ENCODE measurements at regions not wholly inside any gene's neighbourhood (a gene's known extent, or its start where the extent isn't known, plus 50 kb on each side); places are given as distances from the start of the nearest gene placed in this dataset.
A peak's percentile ranks its signal among the peaks of the same experiment; 100 is the strongest.

- no peak overlapping the region for H3K27ac ChIP-seq
- no peaks in the 10 kb centered on the region for H3K36me3 ChIP-seq
- TF ChIP-seq POLR2A (IDR thresholded peaks at IDR 0.05) = no peak
- TF ChIP-seq, protein P1, sequence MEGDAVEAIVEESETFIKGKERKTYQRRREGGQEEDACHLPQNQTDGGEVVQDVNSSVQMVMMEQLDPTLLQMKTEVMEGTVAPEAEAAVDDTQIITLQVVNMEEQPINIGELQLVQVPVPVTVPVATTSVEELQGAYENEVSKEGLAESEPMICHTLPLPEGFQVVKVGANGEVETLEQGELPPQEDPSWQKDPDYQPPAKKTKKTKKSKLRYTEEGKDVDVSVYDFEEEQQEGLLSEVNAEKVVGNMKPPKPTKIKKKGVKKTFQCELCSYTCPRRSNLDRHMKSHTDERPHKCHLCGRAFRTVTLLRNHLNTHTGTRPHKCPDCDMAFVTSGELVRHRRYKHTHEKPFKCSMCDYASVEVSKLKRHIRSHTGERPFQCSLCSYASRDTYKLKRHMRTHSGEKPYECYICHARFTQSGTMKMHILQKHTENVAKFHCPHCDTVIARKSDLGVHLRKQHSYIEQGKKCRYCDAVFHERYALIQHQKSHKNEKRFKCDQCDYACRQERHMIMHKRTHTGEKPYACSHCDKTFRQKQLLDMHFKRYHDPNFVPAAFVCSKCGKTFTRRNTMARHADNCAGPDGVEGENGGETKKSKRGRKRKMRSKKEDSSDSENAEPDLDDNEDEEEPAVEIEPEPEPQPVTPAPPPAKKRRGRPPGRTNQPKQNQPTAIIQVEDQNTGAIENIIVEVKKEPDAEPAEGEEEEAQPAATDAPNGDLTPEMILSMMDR (IDR thresholded peaks at IDR 0.05) = no peak
- DNase-seq (no peak), ATAC-seq (no peak)
- intact Hi-C loops (cut with DNase I) = no loop called here
- H3K27me3 ChIP-seq = no peaks in the 10 kb centered on the region
- no peaks in the 10 kb centered on the region for H3K9me3 ChIP-seq
- H3K4me1 ChIP-seq = no peaks in the 10 kb centered on the region
- 75% methylated on average over 4 of the region's 4 CpGs for WGBS (ENCODE audit: insufficient coverage, low coverage, low lambda C conversion rate, missing lambda C conversion rate)
- no peak overlapping the region for H3K4me3 ChIP-seq
These were observed 273.1 kb upstream of the PITRM1 start for GRCh38 chr10:3445648-3446047.

DNA sequence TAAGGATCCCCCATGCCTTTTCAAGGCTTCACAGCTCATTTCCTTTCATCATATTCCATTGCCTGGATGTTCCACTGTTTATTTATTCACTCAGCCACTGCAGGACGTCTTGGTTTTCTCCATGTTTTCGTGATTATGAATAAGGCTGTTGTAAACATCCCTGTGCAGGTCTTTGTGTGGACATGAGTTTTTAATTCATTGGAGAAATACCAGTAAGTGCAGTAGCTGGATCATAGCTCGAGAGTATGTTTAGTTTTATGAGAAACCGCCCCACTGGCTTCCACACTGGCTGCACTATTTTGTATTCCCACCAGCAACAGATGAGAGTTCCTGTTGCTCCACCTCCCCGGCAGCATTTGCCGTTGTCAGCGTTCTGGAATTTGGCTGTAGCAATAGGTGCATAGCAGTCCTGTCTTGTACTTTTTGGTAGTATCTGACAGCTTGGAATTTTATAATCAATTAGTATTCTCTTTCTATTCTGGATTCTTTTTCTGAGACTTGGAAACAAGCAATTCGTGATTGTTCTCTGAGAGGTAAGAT lies 269.9 kb upstream of the PITRM1 start:
- H3K27ac ChIP-seq = no peak overlapping the region
- TF ChIP-seq POLR2A (IDR thresholded peaks at IDR 0.05) = no peak
- TF ChIP-seq, protein P1 (IDR thresholded peaks at IDR 0.05) = no peak
- ATAC-seq (no peak), DNase-seq (no peak)
- H3K36me3 ChIP-seq = no peaks in the 10 kb centered on the region
- 70% methylated on average over 8 of the region's 8 CpGs for WGBS (ENCODE audit: insufficient coverage, low coverage, low lambda C conversion rate, missing lambda C conversion rate)
- intact Hi-C loops (cut with DNase I) = no loop called here
- H3K4me3 ChIP-seq = no peak overlapping the region
- H3K27me3 ChIP-seq = no peaks in the 10 kb centered on the region
- H3K4me1 ChIP-seq = no peaks in the 10 kb centered on the region
- no peaks in the 10 kb centered on the region for H3K9me3 ChIP-seq

- Histone ChIP-seq H3K27me3 (no peaks in the 10 kb centered on the region), H3K4me3 (no peak overlapping the region), H3K4me1 (no peaks in the 10 kb centered on the region), H3K27ac (no peak overlapping the region), H3K36me3 (no peaks in the 10 kb centered on the region), H3K9me3 (no peaks in the 10 kb centered on the region)
- DNase-seq (no peak), ATAC-seq (no peak)
- no peak for TF ChIP-seq POLR2A (IDR thresholded peaks at IDR 0.05)
- TF ChIP-seq, protein P1 (IDR thresholded peaks at IDR 0.05) = no peak
- intact Hi-C loops (cut with DNase I) = no loop called here
These were observed 266.6 kb upstream of the PITRM1 start for GRCh38 chr10:3439183-3439582.

- intact Hi-C loops (cut with DNase I) = no loop called here
- peak in 1 of 4 donors; percentile 25 for ATAC-seq
- 25% methylated on average over 1 of the region's 4 CpGs for WGBS (ENCODE audit: insufficient coverage, low coverage, low lambda C conversion rate, missing lambda C conversion rate)
These were observed 266.0 kb upstream of the PITRM1 start for GRCh38 chr10:3438606-3439005.

More at GRCh38 chr10:3438606-3439005, 266.0 kb upstream of the PITRM1 start:
- Histone ChIP-seq H3K27ac (no peak overlapping the region), H3K4me3 (no peak overlapping the region), H3K9me3 (no peaks in the 10 kb centered on the region), H3K4me1 (no peaks in the 10 kb centered on the region), H3K36me3 (no peaks in the 10 kb centered on the region), H3K27me3 (no peaks in the 10 kb centered on the region)
- DNase-seq = no peak
- TF ChIP-seq, protein P1 (IDR thresholded peaks at IDR 0.05) = no peak
- TF ChIP-seq POLR2A (IDR thresholded peaks at IDR 0.05) = no peak

Data from right lobe of liver (tissue), 6 donors.